ENCODE measurements at regions not wholly inside any gene's neighbourhood (a gene's known extent, or its start where the extent isn't known, plus 50 kb on each side); places are given as distances from the start of the nearest gene placed in this dataset.

DNA sequence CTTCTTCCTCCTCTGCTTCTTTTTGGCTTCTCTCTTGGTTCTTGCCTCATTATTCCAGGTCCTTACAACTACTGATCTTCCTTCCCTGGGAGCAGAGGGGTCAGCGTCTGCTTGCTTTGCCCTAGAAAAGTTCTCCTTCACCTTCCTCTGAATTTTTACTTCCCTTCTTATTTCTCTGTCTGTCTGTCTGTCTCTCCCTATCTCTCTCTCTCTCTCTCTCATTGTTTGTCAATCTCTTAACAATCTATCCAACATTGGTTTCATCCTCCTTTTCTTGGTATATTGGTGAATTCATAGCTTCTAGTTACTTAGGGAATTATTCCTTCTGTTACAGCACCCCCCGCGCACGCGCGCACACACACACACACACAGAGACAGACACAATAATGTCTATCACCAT lies 559.1 kb downstream of the MN1 start:
- no peaks in the 10 kb centered on the region for H3K36me3 ChIP-seq (ENCODE audit: control insufficient read depth in 2 of 3, insufficient read depth in 3 of 3, low read length in 3 of 3)
- DNase-seq (no peak), FAIRE-seq (no peak)
- TF ChIP-seq, protein P1, sequence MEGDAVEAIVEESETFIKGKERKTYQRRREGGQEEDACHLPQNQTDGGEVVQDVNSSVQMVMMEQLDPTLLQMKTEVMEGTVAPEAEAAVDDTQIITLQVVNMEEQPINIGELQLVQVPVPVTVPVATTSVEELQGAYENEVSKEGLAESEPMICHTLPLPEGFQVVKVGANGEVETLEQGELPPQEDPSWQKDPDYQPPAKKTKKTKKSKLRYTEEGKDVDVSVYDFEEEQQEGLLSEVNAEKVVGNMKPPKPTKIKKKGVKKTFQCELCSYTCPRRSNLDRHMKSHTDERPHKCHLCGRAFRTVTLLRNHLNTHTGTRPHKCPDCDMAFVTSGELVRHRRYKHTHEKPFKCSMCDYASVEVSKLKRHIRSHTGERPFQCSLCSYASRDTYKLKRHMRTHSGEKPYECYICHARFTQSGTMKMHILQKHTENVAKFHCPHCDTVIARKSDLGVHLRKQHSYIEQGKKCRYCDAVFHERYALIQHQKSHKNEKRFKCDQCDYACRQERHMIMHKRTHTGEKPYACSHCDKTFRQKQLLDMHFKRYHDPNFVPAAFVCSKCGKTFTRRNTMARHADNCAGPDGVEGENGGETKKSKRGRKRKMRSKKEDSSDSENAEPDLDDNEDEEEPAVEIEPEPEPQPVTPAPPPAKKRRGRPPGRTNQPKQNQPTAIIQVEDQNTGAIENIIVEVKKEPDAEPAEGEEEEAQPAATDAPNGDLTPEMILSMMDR (IDR thresholded peaks at IDR 0.05; ENCODE audit: borderline replicate concordance, extremely low read depth, insufficient read depth), result no peak
- no peak overlapping the region for H3K9ac ChIP-seq (ENCODE audit: low read length in 3 of 3)
- intact Hi-C loops (cut with DNase I), result no loop called here
- H3K9me3 ChIP-seq (ENCODE audit: control insufficient read depth in 2 of 3, insufficient read depth in 1 of 3, low read length in 3 of 3), result no peaks in the 10 kb centered on the region
- H3K4me3 ChIP-seq (ENCODE audit: low read length in 3 of 3), result no peak overlapping the region
- no peak overlapping the region for H3K27ac ChIP-seq (ENCODE audit: low read depth in 2 of 2, low read length in 2 of 2)
- no peaks in the 10 kb centered on the region for H3K27me3 ChIP-seq (ENCODE audit: control insufficient read depth, insufficient read depth, low read length)
- peaks cover 0 to 4% (median 3%) of the 10 kb centered on the region in 3 donors for H3K4me1 ChIP-seq (ENCODE audit: control insufficient read depth in 2 of 3, insufficient read depth in 2 of 3, low read depth in 1 of 3, low read length in 3 of 3)

DNA sequence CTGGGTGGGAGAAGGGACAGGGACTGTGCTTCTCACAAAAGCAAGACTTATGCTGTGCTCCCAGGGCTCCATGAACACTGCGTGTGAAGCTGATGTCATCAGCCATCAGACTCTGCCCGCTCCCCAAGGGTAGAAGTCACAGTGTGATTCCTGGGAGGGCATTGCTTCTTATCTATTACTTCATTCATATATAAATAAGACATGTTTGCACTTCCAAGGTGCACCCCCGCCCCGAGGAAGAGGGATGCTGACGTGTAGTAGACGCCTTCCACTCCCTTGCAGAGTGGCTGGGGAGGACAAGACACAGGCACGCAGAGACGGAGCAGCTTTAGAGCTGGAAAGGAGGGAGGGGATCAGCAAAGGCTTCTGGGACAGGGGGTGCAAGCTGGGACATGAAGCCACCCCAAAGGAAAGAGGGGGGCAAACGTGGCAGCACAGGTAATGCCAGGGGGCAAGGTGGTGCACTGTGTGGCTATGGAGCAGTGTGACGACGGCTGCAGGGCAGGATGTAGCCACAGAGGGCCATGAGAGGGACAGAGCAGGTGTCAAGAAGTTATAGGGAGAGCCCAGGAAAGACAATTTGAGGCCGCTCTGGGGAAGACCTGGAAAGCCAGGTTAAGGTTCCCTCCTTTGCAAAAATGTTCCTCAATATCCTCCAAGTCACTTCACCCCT lies 558.5 kb downstream of the MN1 start:
- no peak for DNase-seq
- H3K27me3 ChIP-seq (ENCODE audit: control insufficient read depth, insufficient read depth, low read length), result no peaks in the 10 kb centered on the region
- H3K9ac ChIP-seq (ENCODE audit: low read length in 3 of 3), result no peak overlapping the region
- intact Hi-C loops (cut with DNase I), result no loop called here
- H3K27ac ChIP-seq (ENCODE audit: low read depth in 2 of 2, low read length in 2 of 2), result no peak overlapping the region
- H3K4me3 ChIP-seq (ENCODE audit: low read length in 3 of 3), result no peak overlapping the region
- no peaks in the 10 kb centered on the region for H3K36me3 ChIP-seq (ENCODE audit: control insufficient read depth in 2 of 3, insufficient read depth in 3 of 3, low read length in 3 of 3)
- H3K4me1 ChIP-seq (ENCODE audit: control insufficient read depth in 2 of 3, insufficient read depth in 2 of 3, low read depth in 1 of 3, low read length in 3 of 3), result peaks cover 0 to 6% (median 3%) of the 10 kb centered on the region in 3 donors
- no peak for FAIRE-seq
- TF ChIP-seq, protein P1 (IDR thresholded peaks at IDR 0.05; ENCODE audit: borderline replicate concordance, extremely low read depth, insufficient read depth), result no peak
- no peaks in the 10 kb centered on the region for H3K9me3 ChIP-seq (ENCODE audit: control insufficient read depth in 2 of 3, insufficient read depth in 1 of 3, low read length in 3 of 3)

DNA sequence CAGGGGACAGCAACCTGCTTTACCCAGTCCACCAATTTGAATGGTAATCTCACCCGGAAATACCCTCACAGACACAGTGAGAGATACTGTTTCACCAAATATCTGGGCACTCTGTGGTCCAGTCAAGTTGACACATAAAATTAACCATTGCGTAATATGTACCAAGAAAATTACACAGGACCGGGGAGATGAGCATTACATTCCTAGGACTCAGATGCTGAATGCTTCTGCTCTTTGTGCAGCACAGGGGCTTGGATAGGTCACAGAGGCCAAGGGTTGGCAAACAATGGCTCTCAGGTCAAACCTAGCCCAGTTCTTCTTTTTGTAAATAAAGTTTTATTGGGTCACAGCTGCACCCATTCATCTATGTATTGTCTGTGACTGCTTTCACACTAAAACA lies 557.2 kb downstream of the MN1 start:
- Histone ChIP-seq H3K4me3 (ENCODE audit: low read length in 3 of 3) (no peak overlapping the region), H3K9ac (ENCODE audit: low read length in 3 of 3) (no peak overlapping the region), H3K36me3 (ENCODE audit: control insufficient read depth in 2 of 3, insufficient read depth in 3 of 3, low read length in 3 of 3) (no peaks in the 10 kb centered on the region), H3K27ac (ENCODE audit: low read depth in 2 of 2, low read length in 2 of 2) (no peak overlapping the region), H3K4me1 (ENCODE audit: control insufficient read depth in 2 of 3, insufficient read depth in 2 of 3, low read depth in 1 of 3, low read length in 3 of 3) (peaks cover 0 to 6% (median 3%) of the 10 kb centered on the region in 3 donors), H3K9me3 (ENCODE audit: control insufficient read depth in 2 of 3, insufficient read depth in 1 of 3, low read length in 3 of 3) (no peaks in the 10 kb centered on the region), H3K27me3 (ENCODE audit: control insufficient read depth, insufficient read depth, low read length) (no peaks in the 10 kb centered on the region)
- DNase-seq (no peak), FAIRE-seq (no peak)
- TF ChIP-seq, protein P1 (IDR thresholded peaks at IDR 0.05; ENCODE audit: borderline replicate concordance, extremely low read depth, insufficient read depth), result no peak
- intact Hi-C loops (cut with DNase I), result no loop called here

DNA sequence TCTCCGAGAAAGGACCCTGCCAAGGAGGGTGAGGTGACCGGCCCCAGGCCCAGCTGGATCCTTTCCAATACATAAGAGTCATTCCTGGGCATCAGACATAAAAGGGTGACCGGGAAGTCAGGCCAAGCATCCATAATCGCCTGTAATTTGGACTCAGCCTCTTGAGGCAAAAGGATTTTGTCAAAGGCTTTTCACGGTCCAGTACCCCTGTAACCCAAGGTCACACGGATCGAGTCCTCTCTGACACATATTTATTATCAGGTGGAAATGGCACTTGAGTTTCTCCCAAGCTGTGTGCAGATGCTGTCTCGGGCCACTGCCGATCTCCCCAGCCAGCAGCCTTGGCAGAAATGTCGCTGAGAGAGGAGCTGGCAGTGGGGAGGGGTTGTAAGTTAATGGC lies 556.5 kb downstream of the MN1 start:
- DNase-seq (peak in 4 of 5 donors; percentile 42 to 50 (median 46)), FAIRE-seq (no peak)
- Histone ChIP-seq H3K4me1 (ENCODE audit: control insufficient read depth in 2 of 3, insufficient read depth in 2 of 3, low read depth in 1 of 3, low read length in 3 of 3) (peaks cover 0 to 6% (median 0%) of the 10 kb centered on the region in 3 donors), H3K4me3 (ENCODE audit: low read length in 3 of 3) (no peak overlapping the region), H3K36me3 (ENCODE audit: control insufficient read depth in 2 of 3, insufficient read depth in 3 of 3, low read length in 3 of 3) (no peaks in the 10 kb centered on the region), H3K9ac (ENCODE audit: low read length in 3 of 3) (no peak overlapping the region), H3K27ac (ENCODE audit: low read depth in 2 of 2, low read length in 2 of 2) (no peak overlapping the region), H3K9me3 (ENCODE audit: control insufficient read depth in 2 of 3, insufficient read depth in 1 of 3, low read length in 3 of 3) (no peaks in the 10 kb centered on the region), H3K27me3 (ENCODE audit: control insufficient read depth, insufficient read depth, low read length) (no peaks in the 10 kb centered on the region)
- TF ChIP-seq, protein P1 (IDR thresholded peaks at IDR 0.05; ENCODE audit: borderline replicate concordance, extremely low read depth, insufficient read depth), result no peak
- intact Hi-C loops (cut with DNase I), result no loop called here

All from kidney (tissue), 13 donors.